NCI-H526 (cell line): ENCODE measurements at regions not wholly inside any gene's neighbourhood (a gene's known extent, or its start where the extent isn't known, plus 50 kb on each side); places are given as distances from the start of the nearest gene placed in this dataset.

Experiments
- DNase-seq, 2 experiments: peaks; one replicate each; lab custom pipeline; 2025; lab: John Stamatoyannopoulos, UW

- no peak for DNase-seq
Measured at GRCh38 chr18:40882468-40882867, 1072.6 kb upstream of the PIK3C3 start.

GRCh38 chr18:40878371-40878770, 1076.7 kb upstream of the PIK3C3 start:
- DNase-seq, result no peak

- no peak for DNase-seq
Measured at GRCh38 chr18:40877096-40877495, 1077.9 kb upstream of the PIK3C3 start.

- no peak for DNase-seq
Measured at GRCh38 chr18:40875101-40875615, 1079.9 kb upstream of the PIK3C3 start.

GRCh38 chr18:40874233-40874632, 1080.8 kb upstream of the PIK3C3 start:
- DNase-seq, result no peak

GRCh38 chr18:40868110-40868858, 1086.8 kb upstream of the PIK3C3 start:
- no peak for DNase-seq

GRCh38 chr18:40867459-40867858, 1087.6 kb upstream of the PIK3C3 start:
- DNase-seq, result no peak

GRCh38 chr18:40866968-40867367, 1088.1 kb upstream of the PIK3C3 start:
- no peak for DNase-seq

GRCh38 chr18:40866013-40866645, 1088.9 kb upstream of the PIK3C3 start:
- DNase-seq, result peak in 1 of 2 experiments; percentile 13

- DNase-seq, result no peak
Measured at GRCh38 chr18:40864846-40865245, 1090.2 kb upstream of the PIK3C3 start.

GRCh38 chr18:40863801-40864200, 1091.2 kb upstream of the PIK3C3 start:
- no peak for DNase-seq

- DNase-seq, result no peak
Measured at GRCh38 chr18:40860189-40860588, 1094.8 kb upstream of the PIK3C3 start.

GRCh38 chr18:40855661-40856060, 1099.4 kb upstream of the PIK3C3 start:
- DNase-seq, result no peak

- no peak for DNase-seq
Measured at GRCh38 chr18:40852406-40852805, 1102.6 kb upstream of the PIK3C3 start.

GRCh38 chr18:40851014-40851429, 1104.0 kb upstream of the PIK3C3 start:
- no peak for DNase-seq

GRCh38 chr18:40849886-40850285, 1105.1 kb upstream of the PIK3C3 start:
- no peak for DNase-seq

GRCh38 chr18:40841467-40841866, 1113.6 kb upstream of the PIK3C3 start:
- DNase-seq, result no peak

- DNase-seq, result no peak
Measured at GRCh38 chr18:40841063-40841462, 1114.0 kb upstream of the PIK3C3 start.

GRCh38 chr18:40832362-40832761, 1122.7 kb upstream of the PIK3C3 start:
- DNase-seq, result no peak

GRCh38 chr18:40824291-40824690, 1130.7 kb upstream of the PIK3C3 start:
- no peak for DNase-seq

- DNase-seq, result no peak
Measured at GRCh38 chr18:40821596-40822243, 1133.3 kb upstream of the PIK3C3 start.

- no peak for DNase-seq
Measured at GRCh38 chr18:40812981-40813515, 1142.0 kb upstream of the PIK3C3 start.

- no peak for DNase-seq
Measured at GRCh38 chr18:40810372-40810771, 1144.7 kb upstream of the PIK3C3 start.
